ENCODE measurements at regions not wholly inside any gene's neighbourhood (a gene's known extent, or its start where the extent isn't known, plus 50 kb on each side); places are given as distances from the start of the nearest gene placed in this dataset.

GRCh38 chr5:82635561-82636288, 357.6 kb upstream of the RPS23 start (continued):
- no peak for TF ChIP-seq KDM1A (IDR thresholded peaks at IDR 0.05; ENCODE audit: borderline replicate concordance, low read length)
- TF ChIP-seq EGR1 (IDR thresholded peaks at IDR 0.05; ENCODE audit: borderline replicate concordance, low read depth, low read length), result no peak
- TF ChIP-seq NRF1 (IDR thresholded peaks at IDR 0.05; ENCODE audit: low read depth, low read length), result no peak
- TF ChIP-seq SAP30 (IDR thresholded peaks at IDR 0.05; ENCODE audit: insufficient read depth, insufficient replicate concordance, low read length), result no peak
- TF ChIP-seq SUZ12 (IDR thresholded peaks at IDR 0.05; ENCODE audit: low read length), result no peak
- TF ChIP-seq TBP (IDR thresholded peaks at IDR 0.05; ENCODE audit: low read depth, low read length), result no peak
- TF ChIP-seq RXRA (IDR thresholded peaks at IDR 0.05; ENCODE audit: insufficient read depth, low read depth, low read length), result no peak
- no peak for TF ChIP-seq GABPA (IDR thresholded peaks at IDR 0.05; ENCODE audit: borderline replicate concordance, insufficient read depth, low read length)
- no peak for TF ChIP-seq SRF (IDR thresholded peaks at IDR 0.05; ENCODE audit: low read depth, low read length)
- no peak for TF ChIP-seq SP1 (IDR thresholded peaks at IDR 0.05; ENCODE audit: low read depth, low read length)
- TF ChIP-seq SIN3A (conservative IDR thresholded peaks at IDR 0.05 in 1 of 2, IDR thresholded peaks at IDR 0.05 in 1 of 2; ENCODE audit: low read depth in 1 of 2, low read length in 2 of 2), result no peak

All from H1 (cell line).